ENCODE measurements at regions not wholly inside any gene's neighbourhood (a gene's known extent, or its start where the extent isn't known, plus 50 kb on each side); places are given as distances from the start of the nearest gene placed in this dataset.

- TF ChIP-seq POLR2A (IDR thresholded peaks at IDR 0.05; ENCODE audit: low read length) = no peak
- TF ChIP-seq GATA1 (IDR thresholded peaks at IDR 0.05; ENCODE audit: low read depth, low read length) = no peak
These were observed 260.0 kb downstream of the AUH start for GRCh38 chr9:91101611-91102168.
